ENCODE measurements at regions not wholly inside any gene's neighbourhood (a gene's known extent, or its start where the extent isn't known, plus 50 kb on each side); places are given as distances from the start of the nearest gene placed in this dataset.
"Not testable (repeated sequence)": the region's sequence is repeated elsewhere in the genome, so short reads cannot be mapped to it uniquely, and the experiment has no call there.

DNA sequence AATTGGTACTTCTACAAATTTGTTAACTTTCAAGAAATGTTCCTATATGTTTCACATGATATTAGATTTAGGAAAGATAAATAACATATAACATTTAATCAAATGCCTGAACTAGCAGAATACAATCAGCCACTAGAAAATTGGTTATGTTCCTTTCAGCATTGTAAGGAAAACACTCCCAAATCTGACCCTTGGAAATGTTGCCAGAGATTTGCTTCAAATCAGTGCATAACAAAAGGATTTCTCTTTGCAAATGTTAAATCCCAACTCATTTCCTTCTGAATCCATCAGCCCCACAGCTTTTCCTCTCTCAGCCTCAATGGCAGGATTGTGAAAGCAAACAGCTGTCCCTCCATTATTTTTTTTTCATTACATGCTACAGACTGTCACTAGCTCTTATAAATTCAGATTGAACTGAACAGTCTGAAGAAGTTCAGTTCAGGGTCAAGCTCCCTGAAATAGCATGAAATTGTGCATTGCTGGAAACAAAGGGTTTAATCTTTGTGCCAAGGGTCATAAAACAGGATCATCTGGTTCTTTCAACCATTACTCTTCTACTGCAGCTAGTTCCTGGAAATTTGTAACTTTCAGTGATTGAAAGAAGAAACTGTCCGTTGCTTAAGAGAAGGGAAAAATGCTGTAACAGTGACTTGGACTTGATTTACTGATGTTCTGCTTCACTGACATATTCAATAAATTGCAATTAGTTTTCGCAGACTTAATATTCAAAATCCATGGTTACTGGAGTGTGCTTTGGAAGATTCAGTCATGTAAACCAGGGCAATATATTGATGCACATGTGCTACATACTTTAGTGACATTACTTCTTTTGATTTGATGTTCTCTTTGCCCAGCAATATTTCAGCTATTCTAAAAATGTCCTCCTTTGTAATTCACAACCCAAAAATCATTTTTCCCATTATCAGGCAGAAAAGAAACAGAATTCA, 246.4 kb downstream of the RPL10L start:
- no peak for DNase-seq (ENCODE audit: low read depth)
- no peak overlapping the region for H3K4me3 ChIP-seq (ENCODE audit: control insufficient read depth, low read depth, low read length)
- TF ChIP-seq, protein P1, sequence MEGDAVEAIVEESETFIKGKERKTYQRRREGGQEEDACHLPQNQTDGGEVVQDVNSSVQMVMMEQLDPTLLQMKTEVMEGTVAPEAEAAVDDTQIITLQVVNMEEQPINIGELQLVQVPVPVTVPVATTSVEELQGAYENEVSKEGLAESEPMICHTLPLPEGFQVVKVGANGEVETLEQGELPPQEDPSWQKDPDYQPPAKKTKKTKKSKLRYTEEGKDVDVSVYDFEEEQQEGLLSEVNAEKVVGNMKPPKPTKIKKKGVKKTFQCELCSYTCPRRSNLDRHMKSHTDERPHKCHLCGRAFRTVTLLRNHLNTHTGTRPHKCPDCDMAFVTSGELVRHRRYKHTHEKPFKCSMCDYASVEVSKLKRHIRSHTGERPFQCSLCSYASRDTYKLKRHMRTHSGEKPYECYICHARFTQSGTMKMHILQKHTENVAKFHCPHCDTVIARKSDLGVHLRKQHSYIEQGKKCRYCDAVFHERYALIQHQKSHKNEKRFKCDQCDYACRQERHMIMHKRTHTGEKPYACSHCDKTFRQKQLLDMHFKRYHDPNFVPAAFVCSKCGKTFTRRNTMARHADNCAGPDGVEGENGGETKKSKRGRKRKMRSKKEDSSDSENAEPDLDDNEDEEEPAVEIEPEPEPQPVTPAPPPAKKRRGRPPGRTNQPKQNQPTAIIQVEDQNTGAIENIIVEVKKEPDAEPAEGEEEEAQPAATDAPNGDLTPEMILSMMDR (conservative IDR thresholded peaks at IDR 0.05; ENCODE audit: control insufficient read depth, insufficient read depth, low read depth, low read length): no peak

DNA sequence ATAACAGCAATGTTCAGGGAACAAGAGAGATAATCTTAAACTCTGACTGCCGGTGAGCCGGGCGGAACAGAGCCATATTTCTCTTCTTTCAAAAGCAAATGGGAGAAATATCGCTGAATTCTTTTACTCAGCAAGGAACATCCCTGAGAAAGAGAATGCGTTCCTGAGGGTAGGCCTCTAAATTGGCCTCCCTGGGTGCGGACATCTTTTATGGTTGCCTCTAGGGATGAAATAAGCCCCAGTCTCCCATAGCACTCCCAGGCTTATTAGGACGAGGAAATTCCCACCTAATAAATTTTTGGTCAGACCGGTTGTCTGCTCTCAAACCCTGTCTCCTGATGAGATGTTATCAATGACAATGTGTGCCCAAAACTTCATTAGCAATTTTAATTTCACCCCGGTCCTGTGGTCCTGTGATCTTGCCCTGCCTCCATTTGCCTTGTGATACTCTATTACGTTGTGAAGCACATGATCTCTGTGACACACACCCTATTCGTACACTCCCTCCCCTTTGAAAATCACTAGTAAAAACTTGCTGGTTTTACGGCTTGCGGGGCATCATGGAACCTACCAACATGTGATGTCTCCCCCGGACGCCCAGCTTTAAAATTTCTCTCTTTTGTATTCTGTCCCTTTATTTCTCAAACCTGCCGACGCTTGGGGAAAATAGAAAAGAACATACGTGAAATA, 249.4 kb downstream of the RPL10L start:
- not testable (repeated sequence) for DNase-seq (ENCODE audit: low read depth)

DNA sequence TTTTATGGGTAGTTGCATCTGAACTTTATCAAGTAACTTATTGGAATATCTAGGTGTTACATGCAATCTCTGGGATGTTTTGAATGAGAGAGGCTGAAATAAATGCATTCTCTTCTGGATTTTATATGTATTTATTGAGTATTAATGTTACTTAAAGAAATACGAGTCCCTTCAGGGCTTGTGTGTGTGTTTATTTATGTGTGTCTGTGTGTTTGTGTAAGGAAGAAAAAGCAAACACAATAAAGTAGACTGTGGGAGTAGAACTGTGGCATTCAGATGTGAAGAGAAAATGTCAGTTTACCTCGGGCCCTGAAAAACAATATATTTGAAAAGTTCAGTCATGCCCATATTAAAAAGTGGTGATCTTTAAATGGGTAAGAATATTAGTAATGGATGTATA, 250.5 kb downstream of the RPL10L start:
- TF ChIP-seq, protein P1 (conservative IDR thresholded peaks at IDR 0.05; ENCODE audit: control insufficient read depth, insufficient read depth, low read depth, low read length): no peak
- no peak overlapping the region for H3K4me3 ChIP-seq (ENCODE audit: control insufficient read depth, low read depth, low read length)
- no peak for DNase-seq (ENCODE audit: low read depth)

More for the DNA sequence above, 249.4 kb downstream of the RPL10L start:
- H3K4me3 ChIP-seq (ENCODE audit: control insufficient read depth, low read depth, low read length): not testable (repeated sequence)

DNA sequence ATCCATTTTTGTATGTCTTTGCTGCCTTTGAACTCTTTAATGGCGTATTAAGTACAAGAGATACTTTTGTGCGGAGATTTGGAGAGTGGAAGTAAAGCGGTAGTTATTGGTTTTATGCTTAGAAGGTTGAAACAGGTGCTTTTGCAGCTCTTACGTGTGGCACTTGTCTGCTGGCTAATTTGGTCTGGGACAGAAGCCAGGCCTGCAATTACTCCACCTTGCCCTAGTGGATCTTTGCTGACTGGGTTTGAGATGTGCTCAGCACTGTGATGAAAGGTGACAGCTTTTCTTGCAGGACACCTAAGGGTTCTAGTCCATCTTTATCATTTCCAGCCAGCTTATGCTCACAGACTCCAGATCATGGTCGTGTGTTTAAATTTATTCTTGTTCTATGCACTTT, 252.5 kb downstream of the RPL10L start:
- TF ChIP-seq, protein P1 (conservative IDR thresholded peaks at IDR 0.05; ENCODE audit: control insufficient read depth, insufficient read depth, low read depth, low read length): no peak
- DNase-seq (ENCODE audit: low read depth): no peak
- no peak overlapping the region for H3K4me3 ChIP-seq (ENCODE audit: control insufficient read depth, low read depth, low read length)

DNA sequence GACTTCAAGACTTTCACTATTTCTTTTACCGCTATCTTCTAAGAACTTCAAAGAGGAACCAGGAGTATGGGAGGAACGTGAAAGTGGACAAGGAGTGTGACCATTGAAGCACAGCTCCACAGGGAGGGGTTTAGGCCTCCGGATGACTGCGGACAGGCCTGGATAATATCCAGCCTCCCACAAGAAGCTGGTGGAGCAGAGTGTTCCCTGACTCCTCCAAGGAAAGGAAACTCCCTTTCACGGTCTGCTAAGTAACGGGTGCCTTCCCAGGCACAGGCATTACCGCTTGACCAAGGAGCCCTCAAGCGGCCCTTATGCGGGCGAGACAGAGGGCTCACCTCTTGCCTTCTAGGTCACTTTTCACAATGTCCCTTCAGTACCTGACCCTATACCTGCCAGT, 267.0 kb downstream of the RPL10L start:
- no peak overlapping the region for H3K4me3 ChIP-seq (ENCODE audit: control insufficient read depth, low read depth, low read length)
- TF ChIP-seq, protein P1 (conservative IDR thresholded peaks at IDR 0.05; ENCODE audit: control insufficient read depth, insufficient read depth, low read depth, low read length): no peak
- DNase-seq (ENCODE audit: low read depth): no peak

DNA sequence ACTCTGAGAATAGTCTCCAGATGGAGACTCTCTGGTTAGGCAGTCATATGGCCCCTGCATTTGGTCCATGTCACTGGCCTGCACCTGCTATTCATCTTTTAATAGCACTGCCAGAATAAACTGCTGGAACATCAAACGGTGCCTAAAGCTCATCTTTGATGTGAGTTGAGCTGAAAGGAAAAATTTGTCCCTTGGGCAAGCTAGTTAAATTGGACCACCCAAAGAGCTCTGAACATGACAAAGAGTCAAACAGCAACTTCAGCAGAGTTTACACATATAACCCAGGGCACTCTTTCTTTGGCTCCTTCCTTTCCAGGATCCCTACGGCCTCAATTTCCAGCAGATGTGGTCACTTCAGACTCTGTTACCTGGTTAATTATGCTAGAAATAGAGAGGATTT, 269.9 kb downstream of the RPL10L start:
- no peak overlapping the region for H3K4me3 ChIP-seq (ENCODE audit: control insufficient read depth, low read depth, low read length)
- DNase-seq (ENCODE audit: low read depth): no peak
- TF ChIP-seq, protein P1 (conservative IDR thresholded peaks at IDR 0.05; ENCODE audit: control insufficient read depth, insufficient read depth, low read depth, low read length): no peak

DNA sequence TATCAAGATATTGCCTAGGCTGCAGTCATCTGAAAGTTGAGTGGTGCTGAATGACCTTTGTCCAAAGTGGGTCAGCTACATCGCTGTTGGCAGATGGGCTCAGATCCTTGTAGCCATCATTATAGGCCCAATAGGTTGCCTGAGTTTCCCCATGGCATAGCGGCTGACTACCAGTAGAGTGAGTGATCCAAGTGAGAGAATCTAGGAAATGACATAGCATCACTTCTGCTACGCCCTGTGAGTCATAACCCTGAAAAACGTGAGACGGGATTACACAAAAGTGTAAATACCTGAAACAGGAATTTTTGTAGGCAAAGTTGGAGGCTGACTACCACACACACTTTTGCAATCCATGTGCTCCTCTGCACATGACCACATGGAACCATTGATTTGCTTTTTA, 273.3 kb downstream of the RPL10L start:
- DNase-seq (ENCODE audit: low read depth): no peak
- TF ChIP-seq, protein P1 (conservative IDR thresholded peaks at IDR 0.05; ENCODE audit: control insufficient read depth, insufficient read depth, low read depth, low read length): no peak
- no peak overlapping the region for H3K4me3 ChIP-seq (ENCODE audit: control insufficient read depth, low read depth, low read length)
